SK-N-SH treated with all-trans-retinoic acid at 6 μM for 48 hours (cell line): ENCODE measurements at regions not wholly inside any gene's neighbourhood (a gene's known extent, or its start where the extent isn't known, plus 50 kb on each side); places are given as distances from the start of the nearest gene placed in this dataset.

Source experiments
- ATAC-seq: fragments of 200-7000 bp; cut with Tn5 transposase; 3 replicates; pipeline ENCODE4 v1.9.1; 2020; ENCODE audit warnings: mild to moderate bottlenecking, moderate library complexity
- ARNTL ChIP-seq: fragments of 450-650 bp; formaldehyde crosslinking; IDR thresholded peaks from 2 replicates; pipeline ENCODE4 v1.5.0; 2020; ENCODE audit warnings: low read depth, mild to moderate bottlenecking, moderate library complexity, borderline replicate concordance
- BACH2 ChIP-seq: fragments of 250-450 bp; sonication (Bioruptor Pico); IDR thresholded peaks from 2 replicates; pipeline ENCODE4 v1.9.0; 2021; ENCODE audit warnings: mild to moderate bottlenecking, borderline replicate concordance
- CSDC2 ChIP-seq: fragments of 250-450 bp; sonication (Bioruptor Pico); IDR thresholded peaks from 2 replicates; pipeline ENCODE4 v1.5.0; 2020; ENCODE audit warnings: mild to moderate bottlenecking, moderate library complexity
- ESRRG ChIP-seq: fragments of 250-450 bp; sonication (Bioruptor Pico); IDR thresholded peaks from 2 replicates; pipeline ENCODE4 v1.6.1; 2021; ENCODE audit warnings: mild to moderate bottlenecking
- GLIS3 ChIP-seq: fragments of 250-450 bp; sonication (Bioruptor Pico); IDR thresholded peaks from 2 replicates; pipeline ENCODE4 v1.5.0; 2020; ENCODE audit warnings: mild to moderate bottlenecking, moderate library complexity
- OSR1 ChIP-seq: fragments of 250-450 bp; sonication (Bioruptor Pico); IDR thresholded peaks from 2 replicates; pipeline ENCODE4 v1.8.0; 2022; ENCODE audit warnings: moderate library complexity, mild to moderate bottlenecking, inconsistent platforms
- PPARA ChIP-seq: fragments of 250-450 bp; sonication (Bioruptor Pico); IDR thresholded peaks from 2 replicates; pipeline ENCODE4 v1.5.0; 2020; ENCODE audit warnings: mild to moderate bottlenecking, borderline replicate concordance
- RARB ChIP-seq: fragments of 250-450 bp; sonication (Bioruptor Pico); IDR thresholded peaks from 2 replicates; pipeline ENCODE4 v1.8.0; 2021; ENCODE audit warnings: mild to moderate bottlenecking, moderate library complexity
- SNAI2 ChIP-seq: fragments of 250-450 bp; sonication (Bioruptor Pico); IDR thresholded peaks from 2 replicates; pipeline ENCODE4 v1.5.0; 2020; ENCODE audit warnings: mild to moderate bottlenecking, moderate library complexity
- TCF4 ChIP-seq: fragments of 250-450 bp; sonication (Bioruptor Pico); IDR thresholded peaks from 2 replicates; pipeline ENCODE4 v1.8.0; 2021; ENCODE audit warnings: mild to moderate bottlenecking, moderate library complexity, borderline replicate concordance
- TOX ChIP-seq: fragments of 250-450 bp; sonication (Bioruptor Pico); IDR thresholded peaks from 2 replicates; pipeline ENCODE4 v1.8.0; 2021; ENCODE audit warnings: mild to moderate bottlenecking, moderate library complexity, borderline replicate concordance
- ZC3H10 ChIP-seq: fragments of 250-450 bp; sonication (Bioruptor Pico); IDR thresholded peaks from 2 replicates; pipeline ENCODE4 v1.5.1; 2021; ENCODE audit warnings: mild to moderate bottlenecking, moderate library complexity
- ZFP3 ChIP-seq: fragments of 250-450 bp; sonication (Bioruptor Pico); IDR thresholded peaks from 2 replicates; pipeline ENCODE4 v1.5.0; 2020; ENCODE audit warnings: mild to moderate bottlenecking, moderate library complexity
- ZFP30 ChIP-seq: fragments of 450-650 bp; formaldehyde crosslinking; IDR thresholded peaks from 2 replicates; pipeline ENCODE4 v1.5.0; 2022; ENCODE audit warnings: mild to moderate bottlenecking, moderate library complexity
- ZNF8 ChIP-seq: fragments of 450-650 bp; formaldehyde crosslinking; IDR thresholded peaks from 2 replicates; pipeline ENCODE4 v1.5.0; 2020; ENCODE audit warnings: mild to moderate bottlenecking, moderate library complexity
- TF ChIP-seq, protein P1 (sequence below): fragments of 250-450 bp; sonication (Bioruptor Pico); IDR thresholded peaks from 2 replicates; pipeline ENCODE4 v1.5.1; 2020; ENCODE audit warnings: low read depth, mild to moderate bottlenecking, moderate library complexity
- TF ChIP-seq, protein P2 (sequence below): fragments of 250-450 bp; sonication (Bioruptor Pico); IDR thresholded peaks from 2 replicates; pipeline ENCODE4 v1.8.0; 2020; ENCODE audit warnings: mild to moderate bottlenecking, moderate library complexity, borderline replicate concordance
- TF ChIP-seq, protein P3 (sequence below): fragments of 250-450 bp; sonication (Bioruptor Pico); IDR thresholded peaks from 2 replicates; pipeline ENCODE4 v1.8.0; 2021; ENCODE audit warnings: low read depth, mild to moderate bottlenecking, moderate library complexity, borderline replicate concordance
- TF ChIP-seq, protein P4 (sequence below): fragments of 250-450 bp; sonication (Bioruptor Pico); IDR thresholded peaks from 2 replicates; pipeline ENCODE4 v1.5.0; 2020; ENCODE audit warnings: mild to moderate bottlenecking, moderate library complexity
- TF ChIP-seq, protein P5 (sequence below): fragments of 250-450 bp; sonication (Bioruptor Pico); IDR thresholded peaks from 2 replicates; pipeline ENCODE4 v1.5.1; 2021; ENCODE audit warnings: mild to moderate bottlenecking, moderate library complexity

DNA sequence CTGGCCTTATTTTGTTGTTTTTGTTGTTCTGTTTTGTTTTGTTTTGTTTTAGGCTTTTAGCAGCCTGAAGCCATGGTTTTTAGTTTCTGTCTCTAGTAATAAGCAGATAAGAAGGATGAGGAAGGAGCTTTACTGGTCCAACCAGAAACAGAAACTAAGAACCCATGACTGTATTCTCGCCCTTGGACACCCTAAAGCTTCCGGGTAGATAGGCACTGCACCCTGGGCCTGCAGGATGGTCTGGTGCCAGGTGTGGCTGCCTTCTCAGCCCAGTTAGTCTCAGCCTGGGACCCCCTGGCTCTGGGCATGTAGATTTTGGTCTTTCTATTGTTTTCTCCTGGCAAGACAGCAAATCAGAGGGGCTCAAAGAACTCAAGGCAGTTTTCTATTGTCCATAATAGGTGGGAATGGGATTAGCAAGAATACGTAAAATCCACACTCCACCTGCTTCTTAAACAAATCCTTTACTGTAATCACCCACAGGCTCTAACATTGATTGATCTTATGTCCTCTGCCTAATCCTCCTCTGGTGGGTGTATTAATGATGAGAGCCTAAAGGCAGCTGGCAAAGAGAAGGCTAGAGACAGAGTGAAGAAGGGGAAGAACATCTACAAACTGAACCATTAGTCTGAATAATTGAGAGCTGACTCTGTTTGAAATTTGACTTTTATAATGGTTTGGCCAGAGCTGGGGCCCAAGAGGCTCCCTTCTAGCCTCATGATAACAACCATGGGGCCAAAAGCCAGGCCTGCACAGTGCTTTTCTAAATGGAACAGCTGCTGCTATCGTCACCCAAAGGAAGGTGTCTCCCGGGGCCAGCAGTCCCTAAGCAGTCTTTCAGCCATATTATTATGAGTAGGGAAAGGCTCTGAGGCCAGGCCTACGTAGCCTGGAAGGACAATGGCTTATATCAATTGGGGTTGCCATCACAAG lies 106.8 kb upstream of the ATP1A1 start:
- TF ChIP-seq TOX (CRISPR knock-in tag) (no peak), BACH2 (CRISPR knock-in tag) (no peak), ARNTL (CRISPR knock-in tag) (no peak), OSR1 (CRISPR knock-in tag) (no peak), ZC3H10 (CRISPR knock-in tag) (no peak), ZFP30 (CRISPR knock-in tag) (no peak), ZFP3 (CRISPR knock-in tag) (no peak), ZNF8 (CRISPR knock-in tag) (no peak), TCF4 (CRISPR knock-in tag) (no peak), SNAI2 (CRISPR knock-in tag) (no peak)
- TF ChIP-seq, protein P1, sequence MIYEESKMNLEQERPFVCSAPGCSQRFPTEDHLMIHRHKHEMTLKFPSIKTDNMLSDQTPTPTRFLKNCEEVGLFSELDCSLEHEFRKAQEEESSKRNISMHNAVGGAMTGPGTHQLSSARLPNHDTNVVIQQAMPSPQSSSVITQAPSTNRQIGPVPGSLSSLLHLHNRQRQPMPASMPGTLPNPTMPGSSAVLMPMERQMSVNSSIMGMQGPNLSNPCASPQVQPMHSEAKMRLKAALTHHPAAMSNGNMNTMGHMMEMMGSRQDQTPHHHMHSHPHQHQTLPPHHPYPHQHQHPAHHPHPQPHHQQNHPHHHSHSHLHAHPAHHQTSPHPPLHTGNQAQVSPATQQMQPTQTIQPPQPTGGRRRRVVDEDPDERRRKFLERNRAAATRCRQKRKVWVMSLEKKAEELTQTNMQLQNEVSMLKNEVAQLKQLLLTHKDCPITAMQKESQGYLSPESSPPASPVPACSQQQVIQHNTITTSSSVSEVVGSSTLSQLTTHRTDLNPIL (CRISPR knock-in tag), result no peak
- TF ChIP-seq, protein P2, sequence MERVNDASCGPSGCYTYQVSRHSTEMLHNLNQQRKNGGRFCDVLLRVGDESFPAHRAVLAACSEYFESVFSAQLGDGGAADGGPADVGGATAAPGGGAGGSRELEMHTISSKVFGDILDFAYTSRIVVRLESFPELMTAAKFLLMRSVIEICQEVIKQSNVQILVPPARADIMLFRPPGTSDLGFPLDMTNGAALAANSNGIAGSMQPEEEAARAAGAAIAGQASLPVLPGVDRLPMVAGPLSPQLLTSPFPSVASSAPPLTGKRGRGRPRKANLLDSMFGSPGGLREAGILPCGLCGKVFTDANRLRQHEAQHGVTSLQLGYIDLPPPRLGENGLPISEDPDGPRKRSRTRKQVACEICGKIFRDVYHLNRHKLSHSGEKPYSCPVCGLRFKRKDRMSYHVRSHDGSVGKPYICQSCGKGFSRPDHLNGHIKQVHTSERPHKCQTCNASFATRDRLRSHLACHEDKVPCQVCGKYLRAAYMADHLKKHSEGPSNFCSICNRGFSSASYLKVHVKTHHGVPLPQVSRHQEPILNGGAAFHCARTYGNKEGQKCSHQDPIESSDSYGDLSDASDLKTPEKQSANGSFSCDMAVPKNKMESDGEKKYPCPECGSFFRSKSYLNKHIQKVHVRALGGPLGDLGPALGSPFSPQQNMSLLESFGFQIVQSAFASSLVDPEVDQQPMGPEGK (CRISPR knock-in tag), result no peak
- TF ChIP-seq, protein P3, sequence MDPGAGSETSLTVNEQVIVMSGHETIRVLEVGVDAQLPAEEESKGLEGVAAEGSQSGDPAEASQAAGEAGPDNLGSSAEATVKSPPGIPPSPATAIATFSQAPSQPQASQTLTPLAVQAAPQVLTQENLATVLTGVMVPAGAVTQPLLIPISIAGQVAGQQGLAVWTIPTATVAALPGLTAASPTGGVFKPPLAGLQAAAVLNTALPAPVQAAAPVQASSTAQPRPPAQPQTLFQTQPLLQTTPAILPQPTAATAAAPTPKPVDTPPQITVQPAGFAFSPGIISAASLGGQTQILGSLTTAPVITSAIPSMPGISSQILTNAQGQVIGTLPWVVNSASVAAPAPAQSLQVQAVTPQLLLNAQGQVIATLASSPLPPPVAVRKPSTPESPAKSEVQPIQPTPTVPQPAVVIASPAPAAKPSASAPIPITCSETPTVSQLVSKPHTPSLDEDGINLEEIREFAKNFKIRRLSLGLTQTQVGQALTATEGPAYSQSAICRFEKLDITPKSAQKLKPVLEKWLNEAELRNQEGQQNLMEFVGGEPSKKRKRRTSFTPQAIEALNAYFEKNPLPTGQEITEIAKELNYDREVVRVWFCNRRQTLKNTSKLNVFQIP (CRISPR knock-in tag), result no peak
- no peak for ATAC-seq

DNA sequence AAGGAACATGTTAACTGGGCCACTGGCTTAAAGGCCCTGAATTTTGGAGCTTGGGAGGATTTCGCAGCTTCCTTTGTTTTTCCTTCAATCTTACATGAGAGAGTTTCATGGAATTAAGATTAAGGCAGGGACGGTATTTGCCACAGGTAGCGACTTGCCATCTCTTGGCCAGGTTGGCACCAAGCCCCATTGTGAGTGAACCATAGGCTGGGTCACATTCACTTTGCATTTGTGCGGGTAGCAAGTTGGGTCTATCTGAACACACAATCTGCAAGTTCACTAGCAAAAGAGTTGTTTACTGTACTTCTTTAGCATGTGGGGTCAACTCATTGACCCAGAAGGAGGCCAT lies 106.2 kb upstream of the ATP1A1 start:
- no peak for TF ChIP-seq CSDC2
- no peak for TF ChIP-seq ZNF8 (CRISPR knock-in tag)
- TF ChIP-seq OSR1 (CRISPR knock-in tag), result no peak
- no peak for TF ChIP-seq ZFP30 (CRISPR knock-in tag)
- no peak for TF ChIP-seq ARNTL (CRISPR knock-in tag)
- no peak for TF ChIP-seq TOX (CRISPR knock-in tag)
- TF ChIP-seq, protein P4, sequence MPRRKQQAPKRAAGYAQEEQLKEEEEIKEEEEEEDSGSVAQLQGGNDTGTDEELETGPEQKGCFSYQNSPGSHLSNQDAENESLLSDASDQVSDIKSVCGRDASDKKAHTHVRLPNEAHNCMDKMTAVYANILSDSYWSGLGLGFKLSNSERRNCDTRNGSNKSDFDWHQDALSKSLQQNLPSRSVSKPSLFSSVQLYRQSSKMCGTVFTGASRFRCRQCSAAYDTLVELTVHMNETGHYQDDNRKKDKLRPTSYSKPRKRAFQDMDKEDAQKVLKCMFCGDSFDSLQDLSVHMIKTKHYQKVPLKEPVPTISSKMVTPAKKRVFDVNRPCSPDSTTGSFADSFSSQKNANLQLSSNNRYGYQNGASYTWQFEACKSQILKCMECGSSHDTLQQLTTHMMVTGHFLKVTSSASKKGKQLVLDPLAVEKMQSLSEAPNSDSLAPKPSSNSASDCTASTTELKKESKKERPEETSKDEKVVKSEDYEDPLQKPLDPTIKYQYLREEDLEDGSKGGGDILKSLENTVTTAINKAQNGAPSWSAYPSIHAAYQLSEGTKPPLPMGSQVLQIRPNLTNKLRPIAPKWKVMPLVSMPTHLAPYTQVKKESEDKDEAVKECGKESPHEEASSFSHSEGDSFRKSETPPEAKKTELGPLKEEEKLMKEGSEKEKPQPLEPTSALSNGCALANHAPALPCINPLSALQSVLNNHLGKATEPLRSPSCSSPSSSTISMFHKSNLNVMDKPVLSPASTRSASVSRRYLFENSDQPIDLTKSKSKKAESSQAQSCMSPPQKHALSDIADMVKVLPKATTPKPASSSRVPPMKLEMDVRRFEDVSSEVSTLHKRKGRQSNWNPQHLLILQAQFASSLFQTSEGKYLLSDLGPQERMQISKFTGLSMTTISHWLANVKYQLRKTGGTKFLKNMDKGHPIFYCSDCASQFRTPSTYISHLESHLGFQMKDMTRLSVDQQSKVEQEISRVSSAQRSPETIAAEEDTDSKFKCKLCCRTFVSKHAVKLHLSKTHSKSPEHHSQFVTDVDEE, result no peak
- TF ChIP-seq, protein P5, sequence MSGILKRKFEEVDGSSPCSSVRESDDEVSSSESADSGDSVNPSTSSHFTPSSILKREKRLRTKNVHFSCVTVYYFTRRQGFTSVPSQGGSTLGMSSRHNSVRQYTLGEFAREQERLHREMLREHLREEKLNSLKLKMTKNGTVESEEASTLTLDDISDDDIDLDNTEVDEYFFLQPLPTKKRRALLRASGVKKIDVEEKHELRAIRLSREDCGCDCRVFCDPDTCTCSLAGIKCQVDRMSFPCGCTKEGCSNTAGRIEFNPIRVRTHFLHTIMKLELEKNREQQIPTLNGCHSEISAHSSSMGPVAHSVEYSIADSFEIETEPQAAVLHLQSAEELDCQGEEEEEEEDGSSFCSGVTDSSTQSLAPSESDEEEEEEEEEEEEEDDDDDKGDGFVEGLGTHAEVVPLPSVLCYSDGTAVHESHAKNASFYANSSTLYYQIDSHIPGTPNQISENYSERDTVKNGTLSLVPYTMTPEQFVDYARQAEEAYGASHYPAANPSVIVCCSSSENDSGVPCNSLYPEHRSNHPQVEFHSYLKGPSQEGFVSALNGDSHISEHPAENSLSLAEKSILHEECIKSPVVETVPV (CRISPR knock-in tag), result no peak
- no peak for ATAC-seq

DNA sequence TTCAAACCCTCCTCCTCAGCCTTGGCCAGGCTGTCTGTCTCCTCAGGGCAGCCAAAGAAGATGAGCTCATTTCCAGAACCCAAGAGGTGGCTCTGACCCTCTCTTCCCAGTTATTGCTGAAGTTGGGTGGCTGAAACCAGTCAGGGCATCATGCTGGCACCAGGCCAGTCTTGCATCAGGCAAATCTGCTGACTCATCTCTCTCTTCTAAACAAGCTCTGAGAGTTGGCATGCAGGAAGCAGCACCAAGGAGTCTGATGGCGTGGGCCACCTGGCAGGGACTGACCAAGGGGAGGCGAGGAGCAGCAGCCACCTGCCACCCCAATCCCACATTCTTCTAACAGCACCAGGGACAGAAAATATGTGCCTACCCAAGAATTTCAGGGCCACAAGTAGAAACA lies 104.8 kb upstream of the ATP1A1 start:
- no peak for ATAC-seq
- no peak for TF ChIP-seq ZFP3 (CRISPR knock-in tag)
- no peak for TF ChIP-seq TOX (CRISPR knock-in tag)
- TF ChIP-seq PPARA, result no peak
- no peak for TF ChIP-seq ESRRG (CRISPR knock-in tag)
- TF ChIP-seq, protein P5 (CRISPR knock-in tag), result no peak
- TF ChIP-seq SNAI2 (CRISPR knock-in tag), result no peak
- no peak for TF ChIP-seq GLIS3 (CRISPR knock-in tag)
- TF ChIP-seq RARB (CRISPR knock-in tag), result no peak
- TF ChIP-seq, protein P4, result no peak
- TF ChIP-seq TCF4 (CRISPR knock-in tag), result no peak
- TF ChIP-seq, protein P1 (CRISPR knock-in tag), result no peak
- TF ChIP-seq ZC3H10 (CRISPR knock-in tag), result no peak
- no peak for TF ChIP-seq ZFP30 (CRISPR knock-in tag)
- no peak for TF ChIP-seq OSR1 (CRISPR knock-in tag)
